Transverse colon (tissue), 4 donors: ENCODE measurements at regions not wholly inside any gene's neighbourhood (a gene's known extent, or its start where the extent isn't known, plus 50 kb on each side); places are given as distances from the start of the nearest gene placed in this dataset.

Experiments
- DNase-seq: peaks from one replicate; pipeline ENCODE4 v3.0.0-alpha.2; 2019
- H3K27ac ChIP-seq, 4 donors: fragments of 200-600 bp; sonication (generic); 2 replicates each; pipeline ENCODE4 v1.5.1; 2016 to 2018; ENCODE audit warnings: inconsistent platforms in 4 of 4
- H3K27me3 ChIP-seq: fragments of 200-600 bp; sonication (generic); 2 replicates; pipeline ENCODE4 v1.5.1; 2017; ENCODE audit warnings: inconsistent platforms
- H3K36me3 ChIP-seq, 4 donors: fragments of 200-600 bp; sonication (generic); 2 replicates each; pipeline ENCODE4 v1.5.1; 2017 to 2019; ENCODE audit warnings: inconsistent platforms in 4 of 4
- H3K4me1 ChIP-seq, 4 donors: fragments of 200-600 bp; sonication (generic); 2 replicates each; pipeline ENCODE4 v1.5.1; 2017 to 2020; ENCODE audit warnings: inconsistent platforms in 4 of 4
- H3K4me3 ChIP-seq, 4 donors: fragments of 200-600 bp; sonication (generic); 1 replicate in 1 of 4; 2 replicates in 3 of 4; pipeline versions ENCODE4 v1.5.1 to v1.6.1; 2017 to 2019; ENCODE audit warnings: inconsistent platforms in 4 of 4
- H3K9me3 ChIP-seq, 2 donors: fragments of 200-600 bp; sonication (generic); 2 replicates each; pipeline ENCODE4 v1.5.1; 2017 to 2019; ENCODE audit warnings: inconsistent platforms in 2 of 2
- EP300 ChIP-seq: sonication (generic); formaldehyde crosslinking; IDR thresholded peaks from one replicate; pipeline ENCODE4 v1.6.1; 2017; ENCODE audit warnings: antibody characterized with exemption, low read depth
- POLR2A ChIP-seq: fragments of 450-650 bp; IDR thresholded peaks from one replicate; pipeline ENCODE4 v1.6.1; 2016; ENCODE audit warnings: antibody characterized with exemption, mild to moderate bottlenecking, moderate library complexity
- POLR2AphosphoS5 ChIP-seq, 3 donors: sonication (generic); formaldehyde crosslinking; IDR thresholded peaks; one replicate each; pipeline ENCODE4 v1.6.1; 2016; ENCODE audit warnings: antibody characterized with exemption in 3 of 3
- WGBS, 2 donors: methylation state at CpG; one replicate each; pipeline ENCODE4 v1.1.5; 2018; ENCODE audit warnings: low coverage in 1 of 2; 5-methylcytosine and 5-hydroxymethylcytosine counted together
- in situ Hi-C, 4 donors: fragments of 200-750 bp; cut with MboI; loops; one replicate each; pipeline versions ENCODE4 v1.15.0 to v1.15.1; 2017; ENCODE audit warnings: low sequenced_read_pairs in 3 of 4, low pct_ligation_motif_present in 1 of 4, low pct_unique_long_range_greater_than_20kb in 1 of 4
- intact Hi-C: fragments of 100-400 bp; cut with DNase I; formaldehyde crosslinking; loops from one replicate; pipeline ENCODE4 v1.15.1; 2023; ENCODE audit warnings: low total_unique reads
- TF ChIP-seq, protein P1 (sequence below), 5 experiments: fragments of 200-600 bp in 3 of 5; fragments of 450-650 bp in 2 of 5; sonication (generic) in 3 of 5; IDR thresholded peaks; 1 replicate in 2 of 5; 2 replicates in 3 of 5; pipeline ENCODE4 v1.5.1; 2016 to 2017; ENCODE audit warnings: antibody characterized with exemption in 5 of 5, inconsistent platforms in 3 of 5, mild to moderate bottlenecking in 2 of 5, moderate library complexity in 1 of 5

DNA sequence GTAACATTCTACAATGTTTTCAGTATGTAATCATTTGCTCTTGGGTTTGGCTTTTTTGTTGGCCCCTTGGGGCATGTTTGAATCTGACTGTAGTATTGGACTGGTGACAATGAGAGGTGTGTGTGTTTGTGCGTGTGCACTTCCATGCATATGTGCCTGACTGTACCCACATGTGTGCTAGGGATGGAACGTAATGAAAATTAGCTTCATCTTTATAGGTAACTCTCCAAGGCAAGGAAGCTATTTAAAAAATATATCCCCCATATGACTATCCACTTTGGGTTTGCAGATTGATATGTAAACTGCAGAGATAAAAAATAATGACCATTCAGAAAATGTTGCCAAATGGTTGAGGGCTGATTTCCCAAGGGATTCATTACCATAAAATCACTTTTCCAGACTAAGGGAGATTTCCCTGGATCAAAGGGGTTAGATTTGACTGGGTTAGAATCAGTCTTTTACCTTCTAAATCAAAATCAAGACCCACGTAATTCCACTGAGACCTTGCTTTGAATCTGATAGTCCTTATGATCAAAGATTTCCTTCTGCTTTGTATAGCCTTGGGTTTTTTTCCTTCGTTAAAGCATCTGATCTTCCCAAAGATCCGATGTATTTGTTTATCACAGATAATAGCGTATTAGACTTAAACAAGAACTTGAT, 189.7 kb downstream of the CENPF start:
- intact Hi-C loops = no loop called here
- no peaks in the 10 kb centered on the region for H3K4me1 ChIP-seq

DNA sequence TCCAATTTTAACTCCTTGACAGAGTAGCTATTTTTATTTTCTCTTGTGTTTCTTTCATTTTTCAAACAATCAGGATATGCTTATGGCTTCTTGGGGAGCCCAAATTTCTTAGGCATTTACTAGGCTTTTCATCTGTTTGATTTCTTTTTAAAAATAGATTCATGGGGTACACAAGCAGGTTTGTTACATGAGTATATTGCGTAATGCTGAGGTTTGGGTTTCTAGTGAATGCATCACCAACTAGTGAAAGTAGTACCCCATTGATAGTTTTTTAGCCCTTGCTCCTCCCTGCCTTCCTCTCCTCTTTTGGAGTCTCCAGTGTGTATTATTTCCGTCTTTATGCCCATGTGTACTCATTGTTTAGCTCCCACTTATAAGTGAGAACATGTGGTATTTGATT, 190.7 kb downstream of the CENPF start:
- Histone ChIP-seq H3K27ac (no peak overlapping the region), H3K36me3 (no peaks in the 10 kb centered on the region), H3K4me1 (no peaks in the 10 kb centered on the region), H3K27me3 (no peaks in the 10 kb centered on the region), H3K4me3 (no peak overlapping the region), H3K9me3 (no peaks in the 10 kb centered on the region)
- TF ChIP-seq, protein P1, sequence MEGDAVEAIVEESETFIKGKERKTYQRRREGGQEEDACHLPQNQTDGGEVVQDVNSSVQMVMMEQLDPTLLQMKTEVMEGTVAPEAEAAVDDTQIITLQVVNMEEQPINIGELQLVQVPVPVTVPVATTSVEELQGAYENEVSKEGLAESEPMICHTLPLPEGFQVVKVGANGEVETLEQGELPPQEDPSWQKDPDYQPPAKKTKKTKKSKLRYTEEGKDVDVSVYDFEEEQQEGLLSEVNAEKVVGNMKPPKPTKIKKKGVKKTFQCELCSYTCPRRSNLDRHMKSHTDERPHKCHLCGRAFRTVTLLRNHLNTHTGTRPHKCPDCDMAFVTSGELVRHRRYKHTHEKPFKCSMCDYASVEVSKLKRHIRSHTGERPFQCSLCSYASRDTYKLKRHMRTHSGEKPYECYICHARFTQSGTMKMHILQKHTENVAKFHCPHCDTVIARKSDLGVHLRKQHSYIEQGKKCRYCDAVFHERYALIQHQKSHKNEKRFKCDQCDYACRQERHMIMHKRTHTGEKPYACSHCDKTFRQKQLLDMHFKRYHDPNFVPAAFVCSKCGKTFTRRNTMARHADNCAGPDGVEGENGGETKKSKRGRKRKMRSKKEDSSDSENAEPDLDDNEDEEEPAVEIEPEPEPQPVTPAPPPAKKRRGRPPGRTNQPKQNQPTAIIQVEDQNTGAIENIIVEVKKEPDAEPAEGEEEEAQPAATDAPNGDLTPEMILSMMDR (IDR thresholded peaks at IDR 0.05) = no peak
- TF ChIP-seq POLR2A (no peak), EP300 (no peak), POLR2AphosphoS5 (IDR thresholded peaks at IDR 0.05) (no peak)
- intact Hi-C loops (no loop called here), in situ Hi-C loops (no loop called here)
- WGBS, 2 donors = 70 to 86% methylated on average over 2 of the region's 2 CpGs
- no peak for DNase-seq

More for the DNA sequence above, 189.7 kb downstream of the CENPF start:
- Histone ChIP-seq H3K27ac (no peak overlapping the region), H3K36me3 (no peaks in the 10 kb centered on the region), H3K27me3 (no peaks in the 10 kb centered on the region), H3K9me3 (no peaks in the 10 kb centered on the region), H3K4me3 (no peak overlapping the region)
- no peak for DNase-seq
- in situ Hi-C loops = no loop called here
- TF ChIP-seq, protein P1 (IDR thresholded peaks at IDR 0.05) = no peak
- no peak for TF ChIP-seq EP300
- no peak for TF ChIP-seq POLR2AphosphoS5 (IDR thresholded peaks at IDR 0.05)
- TF ChIP-seq POLR2A = no peak
- 73% methylated on average over 6 of the region's 6 CpGs for WGBS, 2 donors

DNA sequence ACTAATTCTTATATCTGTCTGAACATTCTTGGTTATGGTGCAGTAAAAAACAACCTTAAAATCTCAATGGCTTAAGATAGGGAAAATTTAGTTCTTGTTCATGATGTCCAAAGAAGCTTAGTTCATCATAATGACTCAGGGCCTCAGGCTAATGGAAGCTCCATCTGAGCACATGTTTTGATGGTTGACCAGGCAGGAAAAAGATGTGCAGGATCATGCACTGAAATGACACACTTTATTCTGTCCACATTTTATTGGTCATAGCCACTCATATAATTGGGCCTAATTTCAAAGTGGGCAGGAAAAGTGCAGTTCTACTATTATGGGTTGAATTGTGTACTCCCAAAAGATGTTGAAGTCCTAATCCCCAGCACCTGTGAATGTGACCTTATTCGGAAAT, 198.2 kb downstream of the CENPF start:
- DNase-seq = no peak
- H3K9me3 ChIP-seq = no peaks in the 10 kb centered on the region
- intact Hi-C loops = no loop called here
- in situ Hi-C loops = no loop called here
- H3K4me3 ChIP-seq = no peak overlapping the region
- no peaks in the 10 kb centered on the region for H3K27me3 ChIP-seq
- WGBS, 2 donors = 93 to 100% methylated on average over 1 of the region's 1 CpG
- no peaks in the 10 kb centered on the region for H3K36me3 ChIP-seq
- TF ChIP-seq POLR2A (no peak), EP300 (no peak), POLR2AphosphoS5 (IDR thresholded peaks at IDR 0.05) (no peak)
- TF ChIP-seq, protein P1 (IDR thresholded peaks at IDR 0.05) = no peak
- H3K4me1 ChIP-seq = no peaks in the 10 kb centered on the region
- no peak overlapping the region for H3K27ac ChIP-seq

DNA sequence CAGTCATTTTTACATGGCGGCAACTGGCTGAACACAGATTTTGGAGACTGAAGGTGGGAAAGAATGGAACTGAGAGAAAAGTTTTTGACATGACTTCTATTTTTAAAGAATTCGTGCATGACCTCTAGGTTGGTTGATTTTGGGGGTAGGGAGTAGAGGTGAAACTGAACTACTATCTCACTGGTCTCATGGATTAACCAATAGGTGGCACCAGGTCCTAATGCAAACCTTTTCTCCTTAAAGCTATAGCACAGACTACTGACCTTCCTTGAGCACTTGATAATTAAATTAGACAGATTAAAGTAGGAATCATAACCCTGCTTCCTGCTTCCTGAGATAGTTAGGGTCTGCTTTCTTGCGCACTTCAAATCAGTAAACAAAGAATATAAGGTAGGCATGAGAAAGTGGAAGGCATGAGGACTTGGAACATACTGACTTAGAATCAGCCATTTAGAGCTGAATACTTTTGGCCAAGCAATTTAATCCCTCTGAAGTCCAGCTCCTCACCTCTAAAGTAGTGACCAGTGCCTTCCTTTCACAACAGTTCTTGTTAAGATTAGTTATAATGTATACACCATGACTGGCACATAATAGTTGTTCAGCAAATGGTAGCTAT, 206.0 kb downstream of the CENPF start:
- in situ Hi-C loops = no loop called here
- no peak overlapping the region for H3K27ac ChIP-seq
- intact Hi-C loops = no loop called here
- H3K27me3 ChIP-seq = no peaks in the 10 kb centered on the region
- no peak for DNase-seq
- no peaks in the 10 kb centered on the region for H3K4me1 ChIP-seq
- H3K4me3 ChIP-seq = no peak overlapping the region
- no peaks in the 10 kb centered on the region for H3K9me3 ChIP-seq
- H3K36me3 ChIP-seq = no peaks in the 10 kb centered on the region
- TF ChIP-seq POLR2AphosphoS5 (IDR thresholded peaks at IDR 0.05) = no peak
- TF ChIP-seq, protein P1 (IDR thresholded peaks at IDR 0.05) = no peak
- TF ChIP-seq POLR2A = no peak
- no peak for TF ChIP-seq EP300
- 58 to 88% methylated on average over 1 to 3 of the region's 3 CpGs for WGBS, 2 donors
